GM23338 (cell line): ENCODE measurements at regions not wholly inside any gene's neighbourhood (a gene's known extent, or its start where the extent isn't known, plus 50 kb on each side); places are given as distances from the start of the nearest gene placed in this dataset.

ENCODE experiments used
- ATAC-seq: fragments of 200-7000 bp; cut with Tn5 transposase; 3 replicates; pipeline ENCODE4 v1.9.1; 2020
- DNase-seq: peaks from one replicate; pipeline ENCODE4 v3.0.0-alpha.2; 2015; ENCODE audit warnings: low spot score
- H2AFZ ChIP-seq: fragments of 200-600 bp; sonication (generic); 2 replicates; pipeline ENCODE4 v1.8.0; 2016; ENCODE audit warnings: antibody characterized with exemption, mild to moderate bottlenecking, moderate library complexity
- H3F3A ChIP-seq: fragments of 200-600 bp; sonication (generic); replicated peaks from 2 replicates; pipeline ENCODE4 v1.8.0; 2017; ENCODE audit warnings: antibody characterized with exemption, mixed run types, low read depth
- H3K27ac ChIP-seq: fragments of 200-600 bp; sonication (generic); 2 replicates; pipeline ENCODE4 v1.6.1; 2016; ENCODE audit warnings: low read depth
- H3K27me3 ChIP-seq: fragments of 200-600 bp; sonication (generic); 2 replicates; pipeline ENCODE4 v1.8.0; 2016; ENCODE audit warnings: mild to moderate bottlenecking, mixed run types, moderate library complexity; ENCODE audit not compliant: insufficient read depth
- H3K36me3 ChIP-seq: fragments of 200-600 bp; sonication (generic); 2 replicates; pipeline ENCODE4 v1.8.0; 2016; ENCODE audit warnings: mild to moderate bottlenecking; ENCODE audit not compliant: insufficient read depth
- H3K4me1 ChIP-seq: fragments of 200-600 bp; sonication (generic); 2 replicates; pipeline ENCODE4 v1.8.0; 2016; ENCODE audit warnings: mild to moderate bottlenecking, moderate library complexity; ENCODE audit not compliant: insufficient read depth
- H3K4me2 ChIP-seq: fragments of 200-600 bp; sonication (generic); 2 replicates; pipeline ENCODE4 v1.7.1; 2017; ENCODE audit warnings: mixed run types
- H3K4me3 ChIP-seq: fragments of 200-600 bp; sonication (generic); 2 replicates; pipeline ENCODE4 v1.6.1; 2016; ENCODE audit warnings: mixed run types
- H3K79me2 ChIP-seq: fragments of 200-600 bp; sonication (generic); replicated peaks from 2 replicates; pipeline ENCODE4 v1.8.0; 2017; ENCODE audit warnings: mild to moderate bottlenecking; ENCODE audit not compliant: insufficient read depth
- H3K9me2 ChIP-seq: fragments of 200-600 bp; sonication (generic); 2 replicates; pipeline ENCODE4 v1.8.0; 2017; ENCODE audit not compliant: insufficient read depth
- H4K20me1 ChIP-seq: fragments of 200-600 bp; sonication (generic); replicated peaks from 2 replicates; pipeline ENCODE4 v1.8.0; 2017; ENCODE audit warnings: mild to moderate bottlenecking; ENCODE audit not compliant: insufficient read depth
- H3K27ac Mint-ChIP-seq: 2 replicates; pipeline ENCODE4 v1.8.0; 2020; ENCODE audit warnings: inconsistent platforms, mild to moderate bottlenecking, moderate library complexity, mixed read lengths
- H3K27me3 Mint-ChIP-seq: 3 replicates; pipeline ENCODE4 v1.8.0; 2022; ENCODE audit warnings: low read depth, mild to moderate bottlenecking, moderate library complexity, mixed read lengths, inconsistent platforms; ENCODE audit not compliant: insufficient read depth, poor library complexity
- H3K36me3 Mint-ChIP-seq: 3 replicates; pipeline ENCODE4 v1.8.0; 2021; ENCODE audit warnings: low read depth, mild to moderate bottlenecking, inconsistent platforms, moderate library complexity, mixed read lengths
- H3K4me1 Mint-ChIP-seq: 3 replicates; pipeline ENCODE4 v1.8.0; 2020; ENCODE audit warnings: mild to moderate bottlenecking, inconsistent platforms, mixed read lengths
- H3K4me3 Mint-ChIP-seq: 3 replicates; pipeline ENCODE4 v1.8.0; 2021; ENCODE audit warnings: moderate library complexity, mild to moderate bottlenecking, inconsistent platforms, mixed read lengths
- H3K9me3 Mint-ChIP-seq: 3 replicates; pipeline ENCODE4 v1.8.0; 2020; ENCODE audit warnings: moderate library complexity, mild to moderate bottlenecking, inconsistent platforms, mixed read lengths
- CREB1 ChIP-seq: fragments of 250-450 bp; sonication (Bioruptor Pico); IDR thresholded peaks from 2 replicates; pipeline ENCODE4 v1.5.0; 2020; ENCODE audit warnings: low read depth, mild to moderate bottlenecking, moderate library complexity
- EZH2phosphoT487 ChIP-seq: fragments of 200-600 bp; sonication (generic); IDR thresholded peaks from one replicate; pipeline ENCODE4 v1.8.1; 2018; ENCODE audit warnings: antibody characterized with exemption; ENCODE audit not compliant: unreplicated experiment
- JUNB ChIP-seq: IDR thresholded peaks from one replicate; pipeline ENCODE4 v1.6.1; 2016; ENCODE audit warnings: antibody characterized with exemption; ENCODE audit not compliant: unreplicated experiment
- NANOG ChIP-seq: IDR thresholded peaks from 2 replicates; pipeline ENCODE4 v1.6.1; 2016; ENCODE audit warnings: antibody characterized with exemption, borderline replicate concordance
- STAT1 ChIP-seq: IDR thresholded peaks from one replicate; pipeline ENCODE4 v1.6.1; 2016; ENCODE audit warnings: antibody characterized with exemption; ENCODE audit not compliant: unreplicated experiment
- ZNF114 ChIP-seq: fragments of 250-450 bp; sonication (Bioruptor Pico); IDR thresholded peaks from 2 replicates; pipeline ENCODE4 v1.5.0; 2020; ENCODE audit warnings: mild to moderate bottlenecking, moderate library complexity
- TF ChIP-seq, protein P1 (sequence below): fragments of 250-450 bp; sonication (Bioruptor Pico); IDR thresholded peaks from 2 replicates; pipeline ENCODE4 v1.5.0; 2020; ENCODE audit warnings: mild to moderate bottlenecking, moderate library complexity
- TF ChIP-seq, protein P2 (sequence below), 2 experiments: fragments of 200-600 bp in 1 of 2; sonication (generic) in 1 of 2; conservative IDR thresholded peaks; 2 replicates each; pipeline versions ENCODE4 v1.5.1 to v1.6.1; 2016 to 2017; ENCODE audit warnings: antibody characterized with exemption in 2 of 2, low read depth in 2 of 2, mild to moderate bottlenecking in 2 of 2, moderate library complexity in 1 of 2
- TF ChIP-seq, protein P3 (sequence below): IDR thresholded peaks from 2 replicates; pipeline ENCODE4 v1.6.1; 2016; ENCODE audit warnings: antibody characterized with exemption

DNA sequence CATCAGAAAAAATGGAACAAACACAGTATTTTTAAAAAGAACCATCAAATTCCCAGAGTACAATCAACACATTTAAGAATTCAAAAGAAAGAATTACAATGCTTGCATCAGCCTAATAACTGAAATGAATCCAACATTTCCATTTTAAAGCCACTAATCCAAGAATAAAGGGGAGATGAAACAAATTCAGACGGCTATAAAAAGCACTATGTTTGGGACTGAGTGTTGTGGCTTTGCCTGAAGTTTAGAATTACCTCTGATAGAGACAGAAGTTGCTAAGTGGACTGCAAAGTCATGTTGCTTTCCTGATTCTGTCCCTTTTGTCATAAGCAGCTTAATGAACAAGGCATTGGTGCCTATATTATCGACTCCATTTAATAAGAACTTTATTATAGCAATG, 135.4 kb upstream of the RGMB start (continued):
- TF ChIP-seq, protein P1, sequence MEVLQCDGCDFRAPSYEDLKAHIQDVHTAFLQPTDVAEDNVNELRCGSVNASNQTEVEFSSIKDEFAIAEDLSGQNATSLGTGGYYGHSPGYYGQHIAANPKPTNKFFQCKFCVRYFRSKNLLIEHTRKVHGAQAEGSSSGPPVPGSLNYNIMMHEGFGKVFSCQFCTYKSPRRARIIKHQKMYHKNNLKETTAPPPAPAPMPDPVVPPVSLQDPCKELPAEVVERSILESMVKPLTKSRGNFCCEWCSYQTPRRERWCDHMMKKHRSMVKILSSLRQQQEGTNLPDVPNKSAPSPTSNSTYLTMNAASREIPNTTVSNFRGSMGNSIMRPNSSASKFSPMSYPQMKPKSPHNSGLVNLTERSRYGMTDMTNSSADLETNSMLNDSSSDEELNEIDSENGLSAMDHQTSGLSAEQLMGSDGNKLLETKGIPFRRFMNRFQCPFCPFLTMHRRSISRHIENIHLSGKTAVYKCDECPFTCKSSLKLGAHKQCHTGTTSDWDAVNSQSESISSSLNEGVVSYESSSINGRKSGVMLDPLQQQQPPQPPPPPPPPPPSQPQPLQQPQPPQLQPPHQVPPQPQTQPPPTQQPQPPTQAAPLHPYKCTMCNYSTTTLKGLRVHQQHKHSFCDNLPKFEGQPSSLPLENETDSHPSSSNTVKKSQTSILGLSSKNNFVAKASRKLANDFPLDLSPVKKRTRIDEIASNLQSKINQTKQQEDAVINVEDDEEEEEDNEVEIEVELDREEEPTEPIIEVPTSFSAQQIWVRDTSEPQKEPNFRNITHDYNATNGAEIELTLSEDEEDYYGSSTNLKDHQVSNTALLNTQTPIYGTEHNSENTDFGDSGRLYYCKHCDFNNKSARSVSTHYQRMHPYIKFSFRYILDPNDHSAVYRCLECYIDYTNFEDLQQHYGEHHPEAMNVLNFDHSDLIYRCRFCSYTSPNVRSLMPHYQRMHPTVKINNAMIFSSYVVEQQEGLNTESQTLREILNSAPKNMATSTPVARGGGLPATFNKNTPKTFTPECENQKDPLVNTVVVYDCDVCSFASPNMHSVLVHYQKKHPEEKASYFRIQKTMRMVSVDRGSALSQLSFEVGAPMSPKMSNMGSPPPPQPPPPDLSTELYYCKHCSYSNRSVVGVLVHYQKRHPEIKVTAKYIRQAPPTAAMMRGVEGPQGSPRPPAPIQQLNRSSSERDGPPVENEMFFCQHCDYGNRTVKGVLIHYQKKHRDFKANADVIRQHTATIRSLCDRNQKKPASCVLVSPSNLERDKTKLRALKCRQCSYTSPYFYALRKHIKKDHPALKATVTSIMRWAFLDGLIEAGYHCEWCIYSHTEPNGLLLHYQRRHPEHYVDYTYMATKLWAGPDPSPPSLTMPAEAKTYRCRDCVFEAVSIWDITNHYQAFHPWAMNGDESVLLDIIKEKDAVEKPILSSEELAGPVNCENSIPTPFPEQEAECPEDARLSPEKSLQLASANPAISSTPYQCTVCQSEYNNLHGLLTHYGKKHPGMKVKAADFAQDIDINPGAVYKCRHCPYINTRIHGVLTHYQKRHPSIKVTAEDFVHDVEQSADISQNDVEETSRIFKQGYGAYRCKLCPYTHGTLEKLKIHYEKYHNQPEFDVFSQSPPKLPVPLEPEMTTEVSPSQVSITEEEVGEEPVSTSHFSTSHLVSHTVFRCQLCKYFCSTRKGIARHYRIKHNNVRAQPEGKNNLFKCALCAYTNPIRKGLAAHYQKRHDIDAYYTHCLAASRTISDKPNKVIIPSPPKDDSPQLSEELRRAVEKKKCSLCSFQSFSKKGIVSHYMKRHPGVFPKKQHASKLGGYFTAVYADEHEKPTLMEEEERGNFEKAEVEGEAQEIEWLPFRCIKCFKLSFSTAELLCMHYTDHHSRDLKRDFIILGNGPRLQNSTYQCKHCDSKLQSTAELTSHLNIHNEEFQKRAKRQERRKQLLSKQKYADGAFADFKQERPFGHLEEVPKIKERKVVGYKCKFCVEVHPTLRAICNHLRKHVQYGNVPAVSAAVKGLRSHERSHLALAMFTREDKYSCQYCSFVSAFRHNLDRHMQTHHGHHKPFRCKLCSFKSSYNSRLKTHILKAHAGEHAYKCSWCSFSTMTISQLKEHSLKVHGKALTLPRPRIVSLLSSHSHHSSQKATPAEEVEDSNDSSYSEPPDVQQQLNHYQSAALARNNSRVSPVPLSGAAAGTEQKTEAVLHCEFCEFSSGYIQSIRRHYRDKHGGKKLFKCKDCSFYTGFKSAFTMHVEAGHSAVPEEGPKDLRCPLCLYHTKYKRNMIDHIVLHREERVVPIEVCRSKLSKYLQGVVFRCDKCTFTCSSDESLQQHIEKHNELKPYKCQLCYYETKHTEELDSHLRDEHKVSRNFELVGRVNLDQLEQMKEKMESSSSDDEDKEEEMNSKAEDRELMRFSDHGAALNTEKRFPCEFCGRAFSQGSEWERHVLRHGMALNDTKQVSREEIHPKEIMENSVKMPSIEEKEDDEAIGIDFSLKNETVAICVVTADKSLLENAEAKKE: no peak
- TF ChIP-seq STAT1 (no peak), EZH2phosphoT487 (no peak), CREB1 (CRISPR knock-in tag) (no peak)
- TF ChIP-seq, protein P2, sequence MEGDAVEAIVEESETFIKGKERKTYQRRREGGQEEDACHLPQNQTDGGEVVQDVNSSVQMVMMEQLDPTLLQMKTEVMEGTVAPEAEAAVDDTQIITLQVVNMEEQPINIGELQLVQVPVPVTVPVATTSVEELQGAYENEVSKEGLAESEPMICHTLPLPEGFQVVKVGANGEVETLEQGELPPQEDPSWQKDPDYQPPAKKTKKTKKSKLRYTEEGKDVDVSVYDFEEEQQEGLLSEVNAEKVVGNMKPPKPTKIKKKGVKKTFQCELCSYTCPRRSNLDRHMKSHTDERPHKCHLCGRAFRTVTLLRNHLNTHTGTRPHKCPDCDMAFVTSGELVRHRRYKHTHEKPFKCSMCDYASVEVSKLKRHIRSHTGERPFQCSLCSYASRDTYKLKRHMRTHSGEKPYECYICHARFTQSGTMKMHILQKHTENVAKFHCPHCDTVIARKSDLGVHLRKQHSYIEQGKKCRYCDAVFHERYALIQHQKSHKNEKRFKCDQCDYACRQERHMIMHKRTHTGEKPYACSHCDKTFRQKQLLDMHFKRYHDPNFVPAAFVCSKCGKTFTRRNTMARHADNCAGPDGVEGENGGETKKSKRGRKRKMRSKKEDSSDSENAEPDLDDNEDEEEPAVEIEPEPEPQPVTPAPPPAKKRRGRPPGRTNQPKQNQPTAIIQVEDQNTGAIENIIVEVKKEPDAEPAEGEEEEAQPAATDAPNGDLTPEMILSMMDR (conservative IDR thresholded peaks at IDR 0.05; ENCODE audit: low read depth in 2 of 2): no peak

DNA sequence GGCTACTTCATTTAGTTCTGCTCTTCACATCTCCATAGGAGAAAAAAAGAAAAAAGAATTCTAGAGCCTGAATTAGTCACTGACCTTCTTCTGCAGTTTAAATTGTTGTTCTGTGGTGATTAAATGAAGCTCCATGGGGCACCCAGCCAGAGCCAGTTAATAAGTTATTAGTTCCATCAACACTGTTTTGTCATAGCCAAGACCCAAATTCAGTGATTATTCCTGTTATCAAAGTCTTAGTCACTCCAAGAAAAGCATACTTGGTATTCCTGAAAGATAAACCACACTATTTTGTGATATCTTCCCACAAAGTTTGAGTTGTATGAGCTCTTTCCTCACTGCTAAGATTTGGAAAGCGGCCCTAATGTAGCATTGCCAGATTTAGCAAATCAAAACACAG, 134.8 kb upstream of the RGMB start:
- Mint-ChIP-seq H3K27me3 (no peaks in the 10 kb centered on the region), H3K4me1 (peaks cover 36% of the 10 kb centered on the region), H3K27ac (peak overlapping the region; percentile 21; the same call in 1 of the 2 replicates), H3K36me3 (no peaks in the 10 kb centered on the region), H3K9me3 (no peaks in the 10 kb centered on the region), H3K4me3 (no peak overlapping the region)
- ATAC-seq (no peak), DNase-seq (no peak)
- Histone ChIP-seq H3K4me2 (no peak overlapping the region), H3K27ac (no peak overlapping the region), H3K27me3 (no peaks in the 10 kb centered on the region), H3K9me2 (no peaks in the 10 kb centered on the region), H3K36me3 (no peaks in the 10 kb centered on the region), H3F3A (no peaks in the 10 kb centered on the region), H4K20me1 (no peaks in the 10 kb centered on the region), H3K4me3 (no peak overlapping the region), H3K4me1 (peaks cover 34% of the 10 kb centered on the region), H3K79me2 (no peaks in the 10 kb centered on the region), H2AFZ (no peak overlapping the region)
- TF ChIP-seq, protein P2 (conservative IDR thresholded peaks at IDR 0.05; ENCODE audit: low read depth in 2 of 2): no peak
- TF ChIP-seq ZNF114 (CRISPR knock-in tag): no peak
- TF ChIP-seq, protein P3, sequence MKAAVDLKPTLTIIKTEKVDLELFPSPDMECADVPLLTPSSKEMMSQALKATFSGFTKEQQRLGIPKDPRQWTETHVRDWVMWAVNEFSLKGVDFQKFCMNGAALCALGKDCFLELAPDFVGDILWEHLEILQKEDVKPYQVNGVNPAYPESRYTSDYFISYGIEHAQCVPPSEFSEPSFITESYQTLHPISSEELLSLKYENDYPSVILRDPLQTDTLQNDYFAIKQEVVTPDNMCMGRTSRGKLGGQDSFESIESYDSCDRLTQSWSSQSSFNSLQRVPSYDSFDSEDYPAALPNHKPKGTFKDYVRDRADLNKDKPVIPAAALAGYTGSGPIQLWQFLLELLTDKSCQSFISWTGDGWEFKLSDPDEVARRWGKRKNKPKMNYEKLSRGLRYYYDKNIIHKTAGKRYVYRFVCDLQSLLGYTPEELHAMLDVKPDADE: no peak
- no peak for TF ChIP-seq JUNB
- TF ChIP-seq CREB1 (CRISPR knock-in tag): no peak
- no peak for TF ChIP-seq NANOG
